ENCODE measurements at regions not wholly inside any gene's neighbourhood (a gene's known extent, or its start where the extent isn't known, plus 50 kb on each side); places are given as distances from the start of the nearest gene placed in this dataset.

DNA sequence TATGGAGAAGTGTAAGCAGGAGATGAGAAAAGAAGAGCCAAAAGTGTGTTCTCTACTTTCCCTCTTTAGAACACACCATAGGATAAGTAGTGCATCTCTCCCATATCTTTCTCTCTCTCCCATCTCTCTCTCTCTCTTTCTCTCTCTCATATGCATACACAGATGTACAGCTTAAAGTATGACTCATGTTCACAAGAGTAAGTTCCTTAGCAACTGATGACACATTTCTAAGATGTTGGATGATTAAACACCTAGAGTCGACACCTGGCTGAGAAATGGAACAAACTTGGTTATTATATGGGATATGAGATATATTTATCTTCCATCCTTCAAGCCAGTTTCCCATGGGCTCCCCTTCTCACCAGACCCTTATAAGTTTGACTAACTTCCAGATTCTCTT, 113.5 kb downstream of the TMEM132E start:
- TF ChIP-seq POLR2A (IDR thresholded peaks at IDR 0.05), result no peak
- no peak for TF ChIP-seq CTCF (IDR thresholded peaks at IDR 0.05)
- no peak for TF ChIP-seq POLR2AphosphoS5 (IDR thresholded peaks at IDR 0.05; ENCODE audit: insufficient read depth in 1 of 2, low read depth in 1 of 2)

Measured in vagina (tissue), 2 donors.